HG03135 (cell line): ENCODE measurements at regions not wholly inside any gene's neighbourhood (a gene's known extent, or its start where the extent isn't known, plus 50 kb on each side); places are given as distances from the start of the nearest gene placed in this dataset.

ENCODE experiments used
- ATAC-seq: cut with Tn5 transposase; IDR thresholded peaks from one replicate; pipeline ENCODE4 v1.9.1; 2021; ENCODE audit warnings: mild to moderate bottlenecking, moderate library complexity; ENCODE audit not compliant: unreplicated experiment

DNA sequence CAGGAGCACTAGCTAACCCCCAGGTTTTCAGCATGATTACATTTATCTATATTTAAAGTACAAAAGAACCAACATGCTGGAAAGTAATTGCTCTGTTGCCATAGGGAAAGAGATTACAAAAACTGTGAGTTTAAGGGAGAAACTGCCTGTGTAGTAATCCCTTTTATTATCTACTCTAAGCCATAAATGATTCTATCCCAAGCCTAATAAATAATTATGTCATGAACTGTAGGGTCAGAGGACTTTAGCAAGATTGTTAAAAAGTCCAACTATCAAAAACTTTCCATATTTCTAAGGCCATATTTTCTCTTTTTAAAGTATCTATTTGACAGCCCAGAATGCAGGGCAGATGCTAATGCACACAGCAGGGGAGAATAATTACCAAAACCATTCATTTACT lies 573.8 kb upstream of the MIR17HG start:
- no peak for ATAC-seq

DNA sequence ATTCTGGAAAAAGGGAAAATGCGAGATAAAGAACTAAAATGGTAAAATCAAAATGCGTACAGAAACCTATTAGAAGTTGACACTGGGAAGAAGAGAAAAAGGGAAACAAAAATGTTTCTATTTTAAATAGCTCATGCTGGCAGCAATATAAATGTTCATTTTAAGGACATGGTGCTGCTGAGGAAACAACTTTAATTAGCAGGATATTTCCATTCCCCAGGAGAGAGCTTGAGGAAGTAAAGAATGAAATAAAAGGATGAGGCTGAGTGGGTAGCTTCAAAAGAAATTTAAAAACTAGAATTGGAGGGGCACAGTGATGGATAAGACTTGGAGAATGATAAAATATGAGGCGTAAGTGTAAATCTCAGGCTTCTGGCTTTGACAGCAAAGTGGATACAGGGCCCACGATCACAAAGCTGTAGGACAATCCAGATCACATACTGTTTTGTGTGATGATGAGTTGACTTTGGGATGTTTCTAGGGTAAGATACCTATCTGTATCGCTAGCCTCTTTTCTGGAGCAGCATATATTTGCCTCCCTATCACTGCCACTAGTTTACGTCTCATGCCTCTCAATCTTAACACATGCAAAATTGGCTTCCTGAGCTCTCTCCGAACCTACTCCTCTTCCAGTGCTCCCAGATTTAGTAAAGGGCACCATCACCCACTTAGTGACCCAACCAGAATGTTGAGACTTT lies 571.3 kb upstream of the MIR17HG start:
- ATAC-seq: no peak

DNA sequence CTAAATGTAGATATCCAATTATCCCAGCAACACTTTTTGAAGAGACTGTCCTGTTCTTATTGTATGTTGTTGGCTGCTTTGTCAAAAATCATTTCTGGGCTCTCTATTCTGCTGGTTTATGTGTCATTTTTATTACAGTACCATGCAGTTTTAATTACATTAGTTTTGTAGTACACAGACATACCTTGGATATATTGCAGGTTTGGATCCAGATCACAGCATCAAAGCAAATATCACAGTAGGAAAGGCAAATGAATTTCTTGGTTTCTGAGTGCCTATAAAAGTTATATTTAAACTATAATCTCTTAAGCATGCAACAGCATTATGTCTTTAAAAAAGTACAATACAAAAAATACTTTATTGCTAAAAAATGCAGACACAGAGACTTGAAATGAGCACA lies 564.2 kb upstream of the MIR17HG start:
- ATAC-seq: no peak

DNA sequence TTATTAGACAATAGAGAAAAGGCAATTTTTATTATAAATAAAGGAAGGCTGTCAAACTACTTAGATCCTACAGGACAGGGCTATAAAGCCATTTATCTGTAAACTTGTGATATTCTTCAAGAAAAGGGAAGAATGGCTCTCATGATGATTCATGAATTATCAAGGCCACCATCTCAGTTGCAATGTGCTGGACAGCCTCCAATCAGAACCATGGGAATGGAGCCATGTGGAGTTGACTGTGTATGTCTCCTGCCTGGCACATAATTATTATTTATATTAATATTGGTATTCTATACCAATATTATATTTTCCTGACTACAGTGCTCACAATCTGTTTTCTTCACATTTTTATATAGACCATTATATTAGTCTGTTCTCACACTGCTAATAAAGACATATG lies 560.5 kb upstream of the MIR17HG start:
- ATAC-seq: no peak

DNA sequence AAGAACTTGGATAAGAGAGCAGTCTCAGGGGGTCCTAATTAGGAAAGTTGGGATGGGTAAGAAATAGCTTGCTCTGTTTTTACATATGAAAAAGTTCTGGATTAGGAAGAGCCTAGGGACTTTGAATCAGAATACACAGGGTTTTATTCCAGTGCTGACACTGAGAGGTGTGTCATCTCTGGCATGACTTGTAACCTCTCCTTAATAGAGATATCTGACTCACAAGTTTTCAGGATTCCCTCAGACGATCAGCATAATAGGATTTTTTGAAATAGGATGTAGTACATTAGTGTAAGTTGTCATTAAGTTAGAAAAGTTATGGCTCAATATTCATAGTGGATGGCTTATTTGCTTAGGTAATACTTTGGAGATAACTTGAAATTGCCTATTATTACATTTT lies 555.2 kb upstream of the MIR17HG start:
- no peak for ATAC-seq

DNA sequence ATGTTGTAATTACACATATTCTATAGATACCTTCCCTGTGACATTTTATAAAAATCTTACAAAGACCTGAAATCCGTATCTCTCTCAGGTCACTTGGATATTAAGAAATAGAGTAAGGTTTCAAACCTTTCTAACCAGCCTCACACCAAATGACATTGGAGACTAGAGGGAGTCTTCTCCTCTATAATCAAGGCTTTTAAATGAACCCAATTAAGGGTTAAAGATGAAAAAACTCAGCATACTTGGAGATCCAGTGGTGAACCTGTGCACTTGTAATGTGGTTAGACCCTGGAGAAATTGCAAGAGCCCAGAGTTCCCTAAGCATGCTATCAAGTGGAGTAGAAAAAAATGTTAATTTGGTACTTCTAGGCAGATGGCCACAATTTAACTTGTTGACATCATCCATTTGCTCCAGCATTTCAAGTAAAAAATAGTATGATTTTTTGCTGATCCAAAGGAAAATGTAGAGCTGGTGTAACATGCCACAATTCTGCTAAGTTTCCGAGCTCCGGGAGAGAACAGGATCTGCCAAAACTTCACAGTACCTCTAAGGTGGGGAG lies 554.1 kb upstream of the MIR17HG start:
- ATAC-seq: no peak

DNA sequence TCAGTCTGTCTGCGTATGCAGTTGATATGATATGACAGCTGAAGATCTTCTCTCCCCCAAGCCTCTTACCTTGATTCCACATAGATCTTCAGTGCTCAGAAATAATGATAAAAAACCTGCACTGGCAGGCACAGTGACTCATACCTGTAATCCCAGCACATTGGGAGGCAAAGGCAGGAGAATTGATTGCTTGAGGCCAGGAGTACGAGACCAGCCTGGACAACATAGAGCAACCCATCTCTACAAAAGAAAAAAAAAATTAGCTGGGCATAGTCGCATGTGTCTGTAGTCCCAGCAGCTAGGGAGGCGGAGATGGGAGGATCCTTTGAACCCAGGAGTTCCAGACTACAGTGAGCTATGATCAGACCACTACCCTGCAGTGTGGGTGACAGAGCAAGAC lies 551.0 kb upstream of the MIR17HG start:
- ATAC-seq: no peak

DNA sequence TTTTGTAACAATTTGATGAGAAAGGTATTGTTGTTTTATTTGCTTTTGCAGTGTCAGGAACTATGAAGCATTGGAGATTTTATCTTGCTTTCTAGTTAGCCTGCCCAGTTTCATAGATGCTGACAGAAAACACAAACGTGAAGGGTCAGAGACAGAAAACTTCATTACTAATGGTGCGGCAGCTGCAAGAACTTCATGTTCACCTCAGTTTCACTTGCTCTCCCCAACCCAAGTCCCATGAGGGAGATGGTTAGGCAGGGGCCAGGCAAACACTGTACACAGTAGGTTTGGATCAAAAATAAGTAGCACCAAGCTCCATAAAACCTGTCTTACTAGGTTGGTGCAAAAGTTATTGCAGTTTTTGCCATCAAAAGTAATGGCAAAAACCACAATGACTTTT lies 550.2 kb upstream of the MIR17HG start:
- no peak for ATAC-seq

DNA sequence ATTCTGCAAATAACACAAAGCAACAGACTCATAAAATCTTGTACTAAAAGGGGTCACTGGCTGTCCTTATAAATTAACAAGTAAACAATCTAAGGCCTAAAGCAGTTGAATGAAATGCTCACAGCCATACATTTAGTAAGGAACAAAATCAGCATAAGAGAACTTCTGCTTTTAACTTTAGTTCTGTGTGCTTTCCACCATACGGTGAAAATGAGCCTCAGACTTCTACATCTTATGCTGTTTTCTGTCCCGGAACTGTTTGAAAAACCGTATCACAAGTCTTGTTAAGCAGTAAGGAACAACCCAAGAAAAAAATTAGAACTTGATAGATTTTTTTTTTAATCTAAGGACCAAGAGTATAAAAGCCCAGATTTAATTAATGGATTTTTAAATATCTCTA lies 549.1 kb upstream of the MIR17HG start:
- no peak for ATAC-seq

DNA sequence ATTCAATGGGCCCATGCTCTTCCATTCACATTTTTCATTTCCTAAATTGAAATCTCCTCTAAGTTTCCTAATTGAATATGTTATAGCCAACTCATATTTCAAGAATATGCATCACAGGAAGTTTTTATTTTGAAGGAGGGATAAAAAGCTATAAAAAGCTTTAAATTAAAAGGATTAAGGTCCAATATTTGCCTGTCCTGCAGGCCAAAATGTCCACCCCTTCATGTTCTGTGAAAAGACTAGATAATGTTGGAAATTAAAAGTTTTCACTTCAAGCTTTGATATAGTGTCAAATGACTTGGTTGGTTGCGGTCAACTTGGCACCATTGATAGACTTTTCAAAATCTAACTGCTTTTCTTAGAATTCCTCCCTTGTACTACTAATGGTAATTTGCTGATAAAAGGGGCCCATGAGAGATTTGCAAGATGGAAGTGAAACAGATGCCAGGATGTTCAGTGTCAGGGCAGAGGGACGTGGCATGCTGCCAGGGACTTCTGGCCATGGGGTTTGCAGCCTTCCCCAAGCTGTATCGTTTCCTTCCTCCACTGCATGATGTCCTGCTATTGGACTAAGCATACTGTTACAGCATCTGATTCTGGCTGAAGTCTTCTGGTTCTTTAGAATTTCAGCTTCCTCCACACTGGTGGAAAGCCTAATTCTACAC lies 547.3 kb upstream of the MIR17HG start:
- no peak for ATAC-seq

DNA sequence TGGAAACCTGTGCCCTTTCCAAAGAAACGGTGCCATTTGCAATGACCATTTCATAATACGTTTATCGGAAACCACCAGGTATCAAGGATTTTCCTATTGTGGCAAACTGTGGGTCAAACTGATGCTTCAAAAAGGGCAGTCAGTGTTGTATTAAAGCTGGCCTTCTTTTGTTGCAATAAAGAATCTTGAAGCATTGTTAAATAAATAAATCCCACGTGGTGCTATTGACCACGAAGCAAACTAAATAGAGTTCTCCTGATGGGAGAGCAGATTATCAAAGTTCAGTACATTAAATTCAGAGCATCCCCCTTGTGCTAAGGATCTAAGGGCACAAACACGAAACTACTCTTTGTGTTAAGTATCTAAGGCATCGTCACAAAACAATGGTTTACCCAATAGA lies 545.9 kb upstream of the MIR17HG start:
- ATAC-seq: no peak

DNA sequence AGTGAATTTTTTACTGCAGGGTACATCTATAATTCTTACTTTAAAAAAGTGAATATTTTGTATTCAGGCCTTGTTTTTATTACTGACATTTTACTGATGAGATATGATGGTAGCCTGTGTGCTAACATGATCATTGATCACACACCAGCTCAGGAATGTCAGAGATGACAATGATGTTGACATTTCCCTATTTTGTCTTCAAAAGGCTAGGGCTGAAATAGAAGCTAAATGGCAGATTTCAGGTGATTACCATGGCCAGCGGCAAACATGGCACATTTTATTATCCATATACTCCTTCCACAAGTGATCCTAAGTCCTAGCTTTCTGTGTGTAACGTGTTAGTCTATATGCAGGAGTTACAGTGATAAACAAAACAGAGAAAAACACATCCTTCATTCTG lies 544.3 kb upstream of the MIR17HG start:
- ATAC-seq: no peak

DNA sequence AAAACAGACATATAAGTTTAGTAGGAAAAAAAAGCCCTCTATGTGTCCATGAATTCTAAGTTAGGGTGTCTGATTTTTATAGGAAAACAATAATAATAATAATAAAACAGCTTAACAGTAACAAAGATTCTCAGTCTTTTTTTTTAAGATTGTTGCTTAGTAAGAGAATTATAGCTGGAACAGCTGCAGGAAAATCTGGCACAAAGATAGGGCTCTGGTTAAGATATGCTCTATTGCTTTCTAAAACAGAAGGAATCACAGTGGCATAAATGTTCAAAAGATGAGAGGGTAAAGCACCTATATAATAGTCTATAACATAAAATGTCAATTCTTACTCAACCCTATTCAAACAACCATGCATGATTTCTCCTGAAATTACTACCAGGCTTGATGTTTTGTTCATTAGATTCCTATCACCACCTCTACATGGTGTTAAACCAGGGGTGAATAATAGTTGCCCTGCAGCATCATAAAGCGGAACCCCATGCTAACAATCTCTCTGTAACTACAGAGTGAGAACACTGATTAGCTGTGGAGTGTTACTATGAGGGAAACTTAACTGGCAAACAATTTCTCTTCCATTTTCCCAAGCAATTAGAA lies 541.4 kb upstream of the MIR17HG start:
- ATAC-seq: no peak

DNA sequence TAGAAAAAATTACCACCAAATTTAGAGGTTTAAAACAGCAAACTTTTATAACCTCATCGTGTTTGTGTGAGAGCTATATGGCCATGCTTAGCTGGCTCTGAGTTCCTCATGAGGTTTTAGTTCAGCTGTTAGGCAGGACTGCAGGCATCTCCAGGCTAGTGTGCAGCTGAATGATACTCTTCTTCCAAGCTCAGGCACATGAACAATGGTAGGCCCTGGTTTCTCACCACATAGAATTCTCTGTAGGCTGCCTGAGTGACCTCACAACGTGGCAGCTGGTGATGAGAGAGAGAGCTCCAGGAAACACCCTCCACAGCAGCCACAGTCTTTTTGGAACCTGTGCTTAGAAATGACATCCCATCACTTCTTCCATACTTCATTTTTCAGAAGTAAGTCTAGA lies 540.6 kb upstream of the MIR17HG start:
- ATAC-seq: no peak

DNA sequence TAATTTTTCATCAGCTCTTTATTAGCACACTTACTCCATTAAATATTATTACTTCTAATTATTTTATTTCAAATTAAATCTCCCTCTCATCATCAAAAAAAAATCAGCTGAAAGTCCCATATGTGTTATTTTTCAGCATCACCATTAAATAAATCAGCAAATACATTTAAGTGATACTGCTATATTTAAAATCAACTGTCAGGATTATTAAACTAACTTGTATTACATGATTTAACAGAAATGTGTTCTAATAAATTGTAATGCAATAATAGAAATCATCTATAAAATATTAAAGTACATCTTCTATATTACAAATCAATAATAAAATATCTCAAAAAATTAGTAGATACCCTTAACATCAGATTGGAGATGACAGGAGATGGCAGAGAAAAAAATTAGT lies 538.6 kb upstream of the MIR17HG start:
- ATAC-seq: no peak

DNA sequence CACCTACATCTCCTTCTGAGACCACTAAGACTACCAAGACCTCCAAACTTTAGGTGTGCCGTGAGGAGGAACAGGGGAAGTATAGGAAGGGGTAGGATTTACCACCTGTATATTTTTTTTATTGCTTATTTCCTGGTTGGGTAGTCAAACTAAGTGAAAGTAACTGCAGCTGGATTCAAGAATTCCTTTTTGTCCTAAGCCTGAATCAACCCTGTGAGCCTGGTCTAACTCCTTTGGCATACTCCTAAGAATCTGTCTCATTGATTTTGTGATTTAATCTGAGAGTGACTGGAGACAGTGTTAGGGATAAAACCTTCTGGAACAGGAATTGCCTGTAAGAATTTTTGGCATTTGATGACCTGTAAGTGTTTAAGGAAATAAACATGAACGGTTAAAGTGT lies 523.5 kb upstream of the MIR17HG start:
- no peak for ATAC-seq

DNA sequence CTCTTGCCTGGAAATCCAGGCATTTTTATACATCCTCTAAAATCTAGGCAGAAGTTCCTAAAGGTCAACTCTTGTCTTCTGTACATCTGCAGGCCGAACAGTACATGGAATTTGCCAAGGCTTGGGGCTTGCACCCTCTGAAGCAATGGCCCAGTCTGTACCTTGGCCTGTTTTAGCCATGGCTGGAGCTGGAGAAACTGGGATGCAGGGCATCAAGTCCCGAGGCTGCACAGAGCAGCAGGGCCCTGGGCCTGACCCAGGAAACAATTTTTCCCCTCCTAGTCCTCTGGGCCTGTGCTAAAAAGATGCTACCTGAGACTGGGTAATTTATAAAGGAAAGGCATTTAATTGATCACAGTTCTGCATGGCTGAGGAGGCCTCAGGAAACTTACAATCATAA lies 520.8 kb upstream of the MIR17HG start:
- ATAC-seq: no peak

DNA sequence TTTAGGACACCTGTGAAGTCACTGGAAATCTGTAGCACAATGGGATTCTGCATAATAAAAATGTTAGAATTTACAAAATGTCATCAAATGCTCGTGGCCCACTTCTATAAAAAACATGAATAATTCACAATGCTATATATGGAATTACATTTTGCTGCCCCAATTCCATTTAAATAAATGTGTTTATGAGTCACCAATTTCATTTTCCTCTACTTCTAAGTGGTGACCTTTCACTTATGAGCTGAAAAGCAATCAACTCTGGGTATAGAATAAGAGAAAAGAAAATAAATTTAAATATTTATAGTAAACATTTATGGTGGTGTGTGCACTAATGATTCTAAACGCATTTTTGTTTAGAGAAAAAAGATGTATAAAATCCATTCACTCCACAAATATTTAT lies 516.7 kb upstream of the MIR17HG start:
- ATAC-seq: no peak

DNA sequence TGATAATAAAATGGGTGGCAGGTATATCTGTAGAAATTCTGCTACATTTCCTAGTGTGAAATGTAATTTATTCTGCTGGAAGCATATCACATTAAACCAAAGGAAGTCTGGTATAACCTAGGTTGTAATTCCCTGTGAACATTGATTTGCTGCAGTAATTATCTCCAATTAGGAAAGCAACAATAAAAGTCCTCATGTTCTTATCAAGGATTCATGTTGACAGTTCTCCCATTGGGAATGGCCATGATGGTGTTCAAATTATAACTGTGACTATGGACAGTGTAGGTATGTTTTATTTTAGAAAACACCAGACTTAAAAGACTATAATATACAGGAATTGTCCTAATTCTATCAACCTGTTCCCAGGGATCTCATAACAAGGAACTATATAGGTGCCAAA lies 513.5 kb upstream of the MIR17HG start:
- no peak for ATAC-seq

DNA sequence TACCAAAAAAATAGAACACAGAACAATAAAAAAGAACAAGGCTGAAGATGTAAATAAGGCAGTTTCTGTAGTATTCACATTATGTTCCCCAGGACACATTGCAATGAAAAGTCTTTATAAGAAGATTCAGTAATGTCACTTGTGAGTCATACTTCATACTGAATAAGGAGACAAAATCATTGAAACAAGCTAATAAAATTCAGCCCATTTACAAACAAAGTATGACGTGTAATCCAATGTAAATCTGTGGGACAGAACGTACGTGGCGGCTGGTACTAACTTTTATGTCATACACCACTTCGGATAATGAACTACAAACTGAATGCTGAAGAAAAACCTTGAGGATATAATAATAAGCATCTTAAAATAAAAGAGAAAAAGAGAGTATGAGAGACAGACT lies 512.8 kb upstream of the MIR17HG start:
- ATAC-seq: no peak

DNA sequence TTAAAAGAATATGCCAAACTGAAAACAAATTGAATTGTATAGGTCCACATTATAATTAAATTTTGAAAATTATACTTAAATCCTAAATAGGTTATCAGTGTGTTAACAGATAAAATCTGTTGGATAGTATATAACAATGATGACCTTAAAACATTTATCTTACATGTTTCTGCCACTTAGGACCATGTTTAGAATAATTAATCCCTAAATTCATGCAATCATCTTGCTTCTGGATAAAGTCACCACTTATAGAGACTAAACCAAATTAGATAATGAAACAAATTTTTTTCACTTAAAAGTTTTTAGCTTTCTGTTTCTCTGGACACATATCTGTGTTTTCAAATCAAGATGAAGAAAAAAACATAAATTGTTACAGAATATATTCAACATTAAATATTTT lies 511.7 kb upstream of the MIR17HG start:
- ATAC-seq: no peak

DNA sequence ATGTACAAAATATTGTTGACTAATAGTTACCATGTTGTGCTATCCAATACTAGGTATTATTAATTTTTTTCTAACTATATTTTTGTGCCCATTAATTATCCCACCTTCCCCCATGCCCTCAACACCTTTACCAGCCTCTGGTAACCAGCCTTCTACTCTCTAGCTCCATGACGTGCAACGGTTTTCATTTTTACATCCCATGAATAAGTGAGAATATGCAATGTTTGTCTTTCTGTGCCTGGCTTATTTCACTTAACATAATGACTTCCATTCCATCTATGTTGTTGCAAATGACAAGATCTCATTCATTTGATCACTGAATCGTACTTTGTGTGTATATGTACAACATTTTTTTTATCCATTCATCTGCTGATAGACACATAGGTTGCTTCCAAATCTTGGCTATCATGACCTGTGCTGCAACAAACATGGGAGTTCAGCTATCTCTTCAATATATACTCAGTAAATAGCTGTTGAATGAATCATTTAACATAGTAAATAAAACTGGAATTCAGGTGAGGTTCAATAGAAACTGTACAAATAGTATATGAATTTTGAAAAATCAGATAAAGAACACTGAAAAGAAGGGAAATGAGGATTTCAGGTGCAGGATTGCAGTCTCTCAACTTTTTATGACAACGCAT lies 509.0 kb upstream of the MIR17HG start:
- no peak for ATAC-seq
